BLaER1 treated with 17β-estradiol and CSF1 and Interleukin-3, amounts not matched to agents 10 nM and 100 nM (cell line): ENCODE measurements at regions not wholly inside any gene's neighbourhood (a gene's known extent, or its start where the extent isn't known, plus 50 kb on each side); places are given as distances from the start of the nearest gene placed in this dataset.

ENCODE experiments used
- H3K27ac ChIP-seq, 11 experiments: shearing (Covaris generic); formaldehyde crosslinking; 2 replicates each; pipeline ENCODE4 v1.8.1; 2022
- H3K27me3 ChIP-seq, 11 experiments: shearing (Covaris generic); formaldehyde crosslinking; 2 replicates each; pipeline ENCODE4 v1.8.1; 2022
- H3K36me3 ChIP-seq, 11 experiments: shearing (Covaris generic); formaldehyde crosslinking; 2 replicates each; pipeline ENCODE4 v1.8.1; 2022
- H3K4me1 ChIP-seq, 10 experiments: shearing (Covaris generic); formaldehyde crosslinking; 2 replicates each; pipeline ENCODE4 v1.8.1; 2022
- H3K4me2 ChIP-seq, 11 experiments: shearing (Covaris generic); formaldehyde crosslinking; 2 replicates each; pipeline ENCODE4 v1.8.1; 2022
- H3K4me3 ChIP-seq, 10 experiments: shearing (Covaris generic); formaldehyde crosslinking; 2 replicates each; pipeline ENCODE4 v1.8.1; 2022
- H3K9ac ChIP-seq, 11 experiments: shearing (Covaris generic); formaldehyde crosslinking; 2 replicates each; pipeline ENCODE4 v1.8.1; 2022
- H3K9me3 ChIP-seq, 11 experiments: shearing (Covaris generic); formaldehyde crosslinking; replicated peaks in 1 of 11; 2 replicates each; pipeline ENCODE4 v1.8.1; 2022
- H4K20me1 ChIP-seq, 11 experiments: shearing (Covaris generic); formaldehyde crosslinking; 2 replicates each; pipeline ENCODE4 v1.8.1; 2022
- Cebpa-rat ChIP-seq, 11 experiments: shearing (Covaris generic); IDR thresholded peaks; 2 replicates each; pipeline ENCODE4 v1.8.1; 2022

DNA sequence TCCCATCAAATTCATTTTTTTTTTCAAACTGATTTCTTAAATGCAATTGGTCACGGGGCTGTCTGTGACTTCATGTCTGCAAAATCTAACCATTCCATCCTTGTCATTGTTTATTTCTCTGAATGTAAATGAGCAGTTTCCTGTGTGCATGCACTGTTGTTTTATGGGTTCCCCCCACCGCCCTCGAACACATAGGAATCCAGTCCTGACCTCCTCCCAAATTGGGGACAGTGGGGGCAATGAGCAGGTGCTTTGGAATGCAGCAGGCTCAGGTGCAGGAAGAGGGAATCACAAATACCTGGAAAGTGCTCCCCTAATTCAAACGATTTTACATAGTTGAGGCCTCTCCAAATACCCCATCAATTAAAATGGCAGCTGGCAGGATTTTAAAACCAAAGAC is 62.6 kb upstream of the ESRRB start:
- Histone ChIP-seq H3K9me3 (no peaks in the 10 kb centered on the region), H3K27me3 (peaks cover 17 to 37% (median 34%) of the 10 kb centered on the region in 11 experiments), H4K20me1 (peaks cover 0 to 10% (median 0%) of the 10 kb centered on the region in 11 experiments; a peak in 2 of 22 replicates), H3K27ac (no peak overlapping the region), H3K4me3 (no peak overlapping the region), H3K36me3 (no peaks in the 10 kb centered on the region), H3K4me2 (no peak overlapping the region), H3K9ac (no peak overlapping the region), H3K4me1 (peaks cover 0 to 5% (median 0%) of the 10 kb centered on the region in 10 experiments; a peak in 1 of 20 replicates)
- TF ChIP-seq Cebpa-rat (IDR thresholded peaks at IDR 0.05): no peak

DNA sequence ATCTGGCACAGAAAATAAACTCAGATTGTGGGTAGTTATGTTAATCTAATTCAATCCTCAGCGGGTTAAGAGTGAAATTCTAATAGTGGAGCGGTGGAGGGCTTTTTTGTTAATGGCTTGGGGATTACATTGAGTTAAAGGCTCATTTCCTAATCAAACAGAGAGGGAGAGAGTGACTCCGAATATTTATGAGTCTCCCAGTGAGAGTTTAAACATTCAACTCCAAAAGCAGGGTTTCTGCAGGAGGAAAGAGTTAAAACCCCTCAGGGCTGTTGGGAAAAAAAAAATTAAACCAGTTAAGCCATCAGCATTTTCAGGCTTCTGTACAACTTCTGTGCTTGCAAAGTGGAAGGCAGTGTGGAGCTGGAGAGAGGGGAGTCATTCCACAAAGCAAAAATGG is 62.1 kb upstream of the ESRRB start:
- Histone ChIP-seq H3K9me3 (no peaks in the 10 kb centered on the region), H3K27ac (no peak overlapping the region), H3K4me2 (no peak overlapping the region), H4K20me1 (peaks cover 0 to 10% (median 0%) of the 10 kb centered on the region in 11 experiments; a peak in 2 of 22 replicates), H3K4me3 (no peak overlapping the region), H3K36me3 (no peaks in the 10 kb centered on the region), H3K9ac (no peak overlapping the region), H3K4me1 (peaks cover 0 to 9% (median 0%) of the 10 kb centered on the region in 10 experiments; a peak in 2 of 20 replicates), H3K27me3 (peaks cover 17 to 37% (median 34%) of the 10 kb centered on the region in 11 experiments)
- TF ChIP-seq Cebpa-rat (IDR thresholded peaks at IDR 0.05): no peak

DNA sequence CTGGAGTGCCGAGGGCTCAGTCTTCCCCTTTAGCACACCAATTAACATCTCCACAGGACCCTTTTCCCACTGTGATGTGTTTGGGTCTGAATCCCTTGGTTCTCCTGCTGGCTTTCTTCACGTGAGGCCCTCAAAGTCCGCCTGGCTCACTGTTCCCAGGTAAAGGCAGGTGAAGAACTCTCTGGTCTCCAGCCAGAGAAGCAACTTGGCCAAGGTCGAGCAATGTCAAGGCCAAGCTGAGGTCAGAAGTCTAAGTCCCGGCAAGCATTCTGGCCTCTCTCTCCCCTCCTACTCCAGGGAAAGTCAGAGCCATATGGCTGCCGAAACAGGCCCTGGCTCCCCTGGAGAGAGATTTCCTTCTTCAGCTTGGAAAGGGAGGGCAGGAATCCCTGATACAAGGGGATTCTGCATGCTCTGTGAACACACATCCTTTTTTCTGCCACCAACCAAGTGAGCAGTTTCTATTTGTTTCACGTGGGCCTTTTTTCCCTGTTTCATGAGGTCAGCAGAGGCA is 61.4 kb upstream of the ESRRB start:
- Histone ChIP-seq H4K20me1 (peaks cover 0 to 10% (median 0%) of the 10 kb centered on the region in 11 experiments; a peak in 2 of 22 replicates), H3K9ac (no peak overlapping the region), H3K9me3 (no peaks in the 10 kb centered on the region), H3K27ac (no peak overlapping the region), H3K4me2 (no peak overlapping the region), H3K27me3 (peaks cover 17 to 42% (median 34%) of the 10 kb centered on the region in 11 experiments), H3K4me1 (peaks cover 0 to 16% (median 2%) of the 10 kb centered on the region in 10 experiments; a peak in 11 of 20 replicates), H3K4me3 (no peak overlapping the region), H3K36me3 (no peaks in the 10 kb centered on the region)
- TF ChIP-seq Cebpa-rat (IDR thresholded peaks at IDR 0.05): no peak

DNA sequence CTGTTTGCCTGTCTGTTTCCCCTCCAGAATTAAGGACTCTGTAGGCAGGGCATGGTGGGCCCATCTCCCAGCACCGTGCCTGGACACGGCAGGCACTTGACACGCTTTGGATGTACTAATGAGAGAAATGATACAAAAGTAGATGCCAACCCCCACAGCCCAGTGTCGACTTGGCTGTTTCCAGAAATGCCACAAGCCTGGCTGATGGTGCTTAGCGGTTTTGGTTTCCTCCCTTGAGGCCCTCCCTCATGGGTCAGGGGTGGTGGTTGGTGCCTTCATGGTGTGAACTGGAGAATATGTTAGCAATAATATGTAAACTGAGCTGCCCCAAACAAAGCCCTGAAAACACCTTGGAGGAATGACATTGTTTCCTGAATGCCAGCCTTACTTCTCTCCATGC is 55.5 kb upstream of the ESRRB start:
- Histone ChIP-seq H3K9ac (no peak overlapping the region), H3K27me3 (peaks cover 0 to 37% (median 7%) of the 10 kb centered on the region in 11 experiments; a peak in 7 of 22 replicates), H3K27ac (no peak overlapping the region), H3K4me3 (0 out of 20 replicates have a peak overlapping the region, but pooled peaks of 1 of the 10 experiments have one; percentile 15), H4K20me1 (peaks cover 0 to 8% (median 0%) of the 10 kb centered on the region in 11 experiments; a peak in 3 of 22 replicates), H3K9me3 (no peaks in the 10 kb centered on the region), H3K4me1 (peaks cover 8 to 50% (median 29%) of the 10 kb centered on the region in 10 experiments), H3K36me3 (no peaks in the 10 kb centered on the region), H3K4me2 (peak overlapping the region; percentile 56 to 90 (median 80))
- no peak for TF ChIP-seq Cebpa-rat (IDR thresholded peaks at IDR 0.05)

DNA sequence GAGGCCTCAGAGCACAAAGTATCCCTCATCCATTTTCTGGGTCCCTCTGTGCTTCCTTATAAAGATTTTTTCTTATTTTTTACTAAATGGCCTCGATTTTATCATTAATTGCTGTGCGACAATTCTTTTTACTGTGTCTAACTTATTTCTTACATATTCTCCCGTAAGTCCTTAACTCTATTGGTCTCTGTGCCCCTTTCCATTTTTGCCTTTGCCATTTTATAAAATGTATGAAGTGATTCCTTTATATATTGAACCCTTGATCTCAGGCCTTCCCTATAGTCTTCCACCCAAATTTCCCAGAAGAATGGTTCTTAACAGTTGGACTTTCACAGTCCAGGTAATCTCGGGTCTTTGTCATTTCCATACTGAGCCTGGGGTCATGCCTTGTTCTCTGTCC is 55.0 kb upstream of the ESRRB start:
- no peak overlapping the region for H3K9ac ChIP-seq
- H3K4me2 ChIP-seq: peak overlapping the region; percentile 56 to 90 (median 80); a peak in 20 of 22 replicates
- no peak overlapping the region for H3K4me3 ChIP-seq
- H3K9me3 ChIP-seq: no peaks in the 10 kb centered on the region
- no peak overlapping the region for H3K27ac ChIP-seq
- H4K20me1 ChIP-seq: peaks cover 0 to 7% (median 0%) of the 10 kb centered on the region in 11 experiments; a peak in 3 of 22 replicates
- no peak for TF ChIP-seq Cebpa-rat (IDR thresholded peaks at IDR 0.05)
- peaks cover 0 to 37% (median 7%) of the 10 kb centered on the region in 11 experiments; a peak in 7 of 22 replicates for H3K27me3 ChIP-seq
- no peaks in the 10 kb centered on the region for H3K36me3 ChIP-seq
- H3K4me1 ChIP-seq: peaks cover 8 to 50% (median 29%) of the 10 kb centered on the region in 10 experiments

DNA sequence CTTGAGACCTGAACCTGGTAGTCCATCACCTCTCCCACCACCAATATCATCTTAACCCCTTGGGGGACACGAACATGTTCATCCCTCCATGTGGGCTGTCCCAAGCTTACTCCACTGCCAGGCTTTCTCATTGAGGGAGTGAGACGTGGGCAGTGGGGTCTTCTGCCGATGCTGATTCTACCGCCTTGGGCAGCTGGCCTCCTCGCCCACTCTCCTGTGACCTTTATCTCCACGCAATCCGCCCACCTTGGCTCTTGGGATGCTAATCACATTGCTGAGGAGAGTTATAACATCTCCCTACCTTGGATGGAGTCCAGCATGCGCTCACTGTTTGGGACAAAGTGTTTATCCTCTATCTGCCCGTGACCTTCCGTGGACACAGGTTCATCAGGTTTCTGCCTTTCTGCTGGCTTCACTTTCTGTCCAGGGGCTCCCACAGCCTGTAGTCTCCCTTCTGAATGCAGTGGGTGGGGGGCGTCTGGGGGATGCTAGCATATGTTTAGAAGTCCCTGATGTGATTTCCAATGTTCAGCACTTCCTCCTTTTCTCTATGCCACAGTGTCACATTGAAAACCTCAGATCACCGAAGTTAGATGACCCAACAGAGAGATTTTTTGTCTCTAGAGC is 53.2 kb upstream of the ESRRB start:
- peaks cover 0 to 37% (median 9%) of the 10 kb centered on the region in 11 experiments; a peak in 17 of 22 replicates for H3K27me3 ChIP-seq
- peaks cover 8 to 50% (median 31%) of the 10 kb centered on the region in 10 experiments for H3K4me1 ChIP-seq
- TF ChIP-seq Cebpa-rat (IDR thresholded peaks at IDR 0.05): no peak
- peaks cover 0 to 7% (median 0%) of the 10 kb centered on the region in 11 experiments; a peak in 3 of 22 replicates for H4K20me1 ChIP-seq
- no peaks in the 10 kb centered on the region for H3K36me3 ChIP-seq
- no peak overlapping the region for H3K9ac ChIP-seq
- H3K27ac ChIP-seq: no peak overlapping the region
- H3K4me3 ChIP-seq: no peak overlapping the region
- H3K4me2 ChIP-seq: peak overlapping the region in 2 of 11 experiments; percentile 63 to 68; a peak in 3 of 22 replicates
- H3K9me3 ChIP-seq: no peaks in the 10 kb centered on the region

DNA sequence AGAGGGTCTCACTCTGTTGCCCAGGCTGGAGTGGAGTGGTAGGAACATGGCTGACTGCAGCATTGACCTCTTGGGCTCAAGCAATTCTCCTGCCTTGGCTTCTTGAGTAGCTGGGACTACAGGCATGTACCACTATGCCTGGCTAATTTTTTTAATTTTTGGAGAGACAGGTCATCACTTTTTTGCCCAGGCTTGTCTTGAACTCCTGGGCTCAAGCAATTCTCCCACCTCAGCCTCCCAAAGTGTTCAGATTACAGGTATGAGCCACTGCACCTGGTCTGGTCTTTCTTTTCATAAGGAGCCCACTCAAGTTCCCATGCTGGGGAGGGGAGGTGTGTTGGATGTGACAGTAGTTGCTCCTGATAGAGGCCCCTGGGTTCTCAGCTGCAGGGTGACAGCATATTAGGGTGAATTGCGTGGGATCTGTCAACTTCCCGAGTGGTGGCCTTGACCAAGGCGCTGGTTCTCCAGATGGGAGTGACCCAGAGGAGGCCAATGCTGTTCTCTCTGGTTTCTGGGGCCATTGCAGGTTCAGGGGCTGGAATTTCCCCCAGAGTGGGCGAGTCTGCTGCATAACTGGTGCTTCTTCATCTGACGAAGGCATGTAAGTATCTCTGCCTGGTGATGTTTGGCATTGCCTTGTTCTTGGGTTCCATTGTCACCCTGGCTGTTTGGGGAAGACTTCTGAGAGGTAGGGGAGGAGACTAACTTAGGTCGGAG is 52.4 kb upstream of the ESRRB start:
- Histone ChIP-seq H3K9ac (no peak overlapping the region), H3K27me3 (peaks cover 4 to 45% (median 17%) of the 10 kb centered on the region in 11 experiments), H3K4me1 (peaks cover 8 to 50% (median 31%) of the 10 kb centered on the region in 10 experiments), H3K4me2 (peak overlapping the region in 8 of 11 experiments; percentile 15 to 68 (median 50); a peak in 13 of 22 replicates), H3K4me3 (no peak overlapping the region), H4K20me1 (peaks cover 0 to 7% (median 0%) of the 10 kb centered on the region in 11 experiments; a peak in 5 of 22 replicates), H3K9me3 (no peaks in the 10 kb centered on the region), H3K27ac (no peak overlapping the region), H3K36me3 (no peaks in the 10 kb centered on the region)
- no peak for TF ChIP-seq Cebpa-rat (IDR thresholded peaks at IDR 0.05)

DNA sequence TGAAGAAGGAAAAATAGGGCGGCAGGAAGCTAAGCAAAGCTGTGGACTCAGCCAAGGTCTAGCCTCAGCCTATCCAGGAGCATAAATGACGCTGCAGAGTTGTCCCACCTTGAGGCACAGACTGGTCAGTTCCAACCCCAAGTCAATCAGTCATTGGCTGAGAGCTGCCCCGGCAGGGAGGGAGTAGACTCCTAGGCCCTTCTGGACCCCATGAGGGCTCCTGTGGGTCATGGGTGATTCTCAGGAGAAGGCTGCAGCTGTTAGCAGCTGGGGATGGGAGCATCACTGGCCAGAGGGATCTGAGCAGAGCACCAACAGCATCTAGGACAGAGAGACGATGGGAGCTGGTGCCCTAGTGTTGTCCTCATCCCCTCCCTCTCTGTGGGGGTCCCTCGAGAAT is 51.8 kb upstream of the ESRRB start:
- no peak overlapping the region for H3K4me3 ChIP-seq
- no peaks in the 10 kb centered on the region for H3K36me3 ChIP-seq

More for the DNA sequence above, 51.8 kb upstream of the ESRRB start:
- Histone ChIP-seq H3K27me3 (peaks cover 11 to 47% (median 23%) of the 10 kb centered on the region in 11 experiments), H3K4me2 (peak overlapping the region in 8 of 11 experiments; percentile 15 to 68 (median 50); a peak in 13 of 22 replicates), H3K4me1 (peaks cover 8 to 43% (median 31%) of the 10 kb centered on the region in 10 experiments), H3K9ac (no peak overlapping the region), H3K9me3 (no peaks in the 10 kb centered on the region), H4K20me1 (peaks cover 0 to 7% (median 0%) of the 10 kb centered on the region in 11 experiments; a peak in 5 of 22 replicates), H3K27ac (no peak overlapping the region)
- TF ChIP-seq Cebpa-rat (IDR thresholded peaks at IDR 0.05): no peak
